IMR-90 (cell line): ENCODE measurements at regions not wholly inside any gene's neighbourhood (a gene's known extent, or its start where the extent isn't known, plus 50 kb on each side); places are given as distances from the start of the nearest gene placed in this dataset.

ENCODE experiments used
- BHLHE40 ChIP-seq: fragments of 150-350 bp; IDR thresholded peaks from 2 replicates; pipeline ENCODE4 v1.6.1; 2016; ENCODE audit warnings: mild to moderate bottlenecking, low read depth, low read length
- CEBPB ChIP-seq: IDR thresholded peaks from 2 replicates; pipeline ENCODE4 v1.6.1; 2012; ENCODE audit warnings: low read depth, low read length, improper control_type of control experiment
- CHD1 ChIP-seq: IDR thresholded peaks from 2 replicates; pipeline ENCODE4 v1.6.1; 2012; ENCODE audit warnings: low read depth, low read length, improper control_type of control experiment
- FOS ChIP-seq: fragments of 150-350 bp; IDR thresholded peaks from 2 replicates; pipeline ENCODE4 v1.6.1; 2016; ENCODE audit warnings: low read depth, low read length
- MAFK ChIP-seq: IDR thresholded peaks from 2 replicates; pipeline ENCODE4 v1.6.1; 2012; ENCODE audit warnings: low read depth, low read length, improper control_type of control experiment
- POLR2A ChIP-seq: IDR thresholded peaks from 2 replicates; pipeline ENCODE4 v1.6.1; 2012; ENCODE audit warnings: mild to moderate bottlenecking, low read depth, low read length
- RAD21 ChIP-seq: IDR thresholded peaks from 2 replicates; pipeline ENCODE4 v1.6.1; 2012; ENCODE audit warnings: low read length, improper control_type of control experiment
- RCOR1 ChIP-seq: IDR thresholded peaks from 2 replicates; pipeline ENCODE4 v1.6.1; 2012; ENCODE audit warnings: mild to moderate bottlenecking, low read length, improper control_type of control experiment; ENCODE audit not compliant: insufficient replicate concordance
- RFX5 ChIP-seq: IDR thresholded peaks from 2 replicates; pipeline ENCODE4 v1.8.0; 2012; ENCODE audit warnings: low read depth, mild to moderate bottlenecking, low read length, moderate library complexity
- SMC3 ChIP-seq: fragments of 150-350 bp; IDR thresholded peaks from 2 replicates; pipeline ENCODE4 v1.6.1; 2016; ENCODE audit warnings: low read depth, mild to moderate bottlenecking, antibody characterized with exemption, low read length, moderate library complexity
- TF ChIP-seq, protein P1 (sequence below): conservative IDR thresholded peaks from 2 replicates; pipeline ENCODE4 v1.5.1; 2012; ENCODE audit warnings: mild to moderate bottlenecking, low read depth, low read length, improper control_type of control experiment
- TF ChIP-seq, protein P2 (sequence below): fragments of 150-350 bp; IDR thresholded peaks from 2 replicates; pipeline ENCODE4 v1.6.1; 2017; ENCODE audit warnings: mild to moderate bottlenecking, antibody characterized with exemption, low read length, low read depth

DNA sequence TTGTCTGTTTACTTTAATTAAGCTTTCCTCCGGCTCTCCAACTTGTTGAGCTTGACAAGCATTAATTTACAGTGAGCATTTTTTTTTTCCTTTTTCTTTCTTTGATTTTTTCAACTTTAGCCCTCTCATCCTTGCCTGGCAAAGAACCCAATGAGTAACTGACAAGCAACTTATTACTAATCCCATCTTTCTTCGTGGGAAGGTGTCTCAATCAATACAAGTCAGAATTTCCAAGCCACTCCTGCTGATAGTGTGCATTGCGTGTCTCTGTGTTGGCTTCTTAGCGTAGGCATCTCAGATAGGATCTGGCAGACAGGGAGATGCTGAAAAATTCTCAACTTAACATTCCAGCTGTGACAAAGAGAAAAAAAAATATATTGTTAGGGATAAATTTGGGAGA lies 527.7 kb upstream of the WWC1 start:
- TF ChIP-seq, protein P1, sequence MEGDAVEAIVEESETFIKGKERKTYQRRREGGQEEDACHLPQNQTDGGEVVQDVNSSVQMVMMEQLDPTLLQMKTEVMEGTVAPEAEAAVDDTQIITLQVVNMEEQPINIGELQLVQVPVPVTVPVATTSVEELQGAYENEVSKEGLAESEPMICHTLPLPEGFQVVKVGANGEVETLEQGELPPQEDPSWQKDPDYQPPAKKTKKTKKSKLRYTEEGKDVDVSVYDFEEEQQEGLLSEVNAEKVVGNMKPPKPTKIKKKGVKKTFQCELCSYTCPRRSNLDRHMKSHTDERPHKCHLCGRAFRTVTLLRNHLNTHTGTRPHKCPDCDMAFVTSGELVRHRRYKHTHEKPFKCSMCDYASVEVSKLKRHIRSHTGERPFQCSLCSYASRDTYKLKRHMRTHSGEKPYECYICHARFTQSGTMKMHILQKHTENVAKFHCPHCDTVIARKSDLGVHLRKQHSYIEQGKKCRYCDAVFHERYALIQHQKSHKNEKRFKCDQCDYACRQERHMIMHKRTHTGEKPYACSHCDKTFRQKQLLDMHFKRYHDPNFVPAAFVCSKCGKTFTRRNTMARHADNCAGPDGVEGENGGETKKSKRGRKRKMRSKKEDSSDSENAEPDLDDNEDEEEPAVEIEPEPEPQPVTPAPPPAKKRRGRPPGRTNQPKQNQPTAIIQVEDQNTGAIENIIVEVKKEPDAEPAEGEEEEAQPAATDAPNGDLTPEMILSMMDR, result no peak
- TF ChIP-seq RAD21, result no peak
- TF ChIP-seq MAFK, result no peak
- TF ChIP-seq, protein P2, sequence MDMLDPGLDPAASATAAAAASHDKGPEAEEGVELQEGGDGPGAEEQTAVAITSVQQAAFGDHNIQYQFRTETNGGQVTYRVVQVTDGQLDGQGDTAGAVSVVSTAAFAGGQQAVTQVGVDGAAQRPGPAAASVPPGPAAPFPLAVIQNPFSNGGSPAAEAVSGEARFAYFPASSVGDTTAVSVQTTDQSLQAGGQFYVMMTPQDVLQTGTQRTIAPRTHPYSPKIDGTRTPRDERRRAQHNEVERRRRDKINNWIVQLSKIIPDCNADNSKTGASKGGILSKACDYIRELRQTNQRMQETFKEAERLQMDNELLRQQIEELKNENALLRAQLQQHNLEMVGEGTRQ, result no peak
- no peak for TF ChIP-seq CHD1
- TF ChIP-seq POLR2A, result no peak
- TF ChIP-seq FOS, result no peak
- TF ChIP-seq SMC3, result no peak
- no peak for TF ChIP-seq CEBPB
- no peak for TF ChIP-seq BHLHE40
- TF ChIP-seq RCOR1, result no peak
- TF ChIP-seq RFX5, result no peak
